Ishikawa (cell line): ENCODE measurements at regions not wholly inside any gene's neighbourhood (a gene's known extent, or its start where the extent isn't known, plus 50 kb on each side); places are given as distances from the start of the nearest gene placed in this dataset.

Source experiments
- CEBPB ChIP-seq: IDR thresholded peaks from 2 replicates; pipeline ENCODE4 v1.6.1; 2012
- CREB1 ChIP-seq: IDR thresholded peaks from 2 replicates; pipeline ENCODE4 v1.6.1; 2012; ENCODE audit warnings: low read depth
- EGR1 ChIP-seq: IDR thresholded peaks from 2 replicates; pipeline ENCODE4 v1.6.1; 2012
- EP300 ChIP-seq: IDR thresholded peaks from 2 replicates; pipeline ENCODE4 v1.6.1; 2012; ENCODE audit warnings: borderline replicate concordance
- FOXM1 ChIP-seq: IDR thresholded peaks from 2 replicates; pipeline ENCODE4 v1.6.1; 2012; ENCODE audit warnings: low read depth, borderline replicate concordance
- MAX ChIP-seq: IDR thresholded peaks from 2 replicates; pipeline ENCODE4 v1.6.1; 2012
- NFIC ChIP-seq: IDR thresholded peaks from 2 replicates; pipeline ENCODE4 v1.6.1; 2012
- RAD21 ChIP-seq: IDR thresholded peaks from 2 replicates; pipeline ENCODE4 v1.6.1; 2012; ENCODE audit warnings: low read depth
- REST ChIP-seq: IDR thresholded peaks from 2 replicates; pipeline ENCODE4 v1.6.1; 2012; ENCODE audit warnings: low read depth, mild to moderate bottlenecking
- TAF1 ChIP-seq: IDR thresholded peaks from 2 replicates; pipeline ENCODE4 v1.6.1; 2012; ENCODE audit warnings: low read depth, mild to moderate bottlenecking
- TCF12 ChIP-seq: IDR thresholded peaks from 2 replicates; pipeline ENCODE4 v1.6.1; 2012; ENCODE audit warnings: low read depth
- TEAD4 ChIP-seq: IDR thresholded peaks from 2 replicates; pipeline ENCODE4 v1.6.1; 2012
- USF1 ChIP-seq: IDR thresholded peaks from 2 replicates; pipeline ENCODE4 v1.6.1; 2012
- YY1 ChIP-seq: IDR thresholded peaks from 2 replicates; pipeline ENCODE4 v1.6.1; 2012; ENCODE audit warnings: low read depth
- ZBTB7A ChIP-seq: IDR thresholded peaks from 2 replicates; pipeline ENCODE4 v1.6.1; 2012; ENCODE audit warnings: low read depth

- no peak for TF ChIP-seq ZBTB7A
- no peak for TF ChIP-seq CREB1
- TF ChIP-seq CEBPB, result no peak
Measured at GRCh38 chr1:115210302-115210711, 121.0 kb upstream of the TSPAN2 start.

GRCh38 chr1:115204513-115204912, 115.2 kb upstream of the TSPAN2 start:
- TF ChIP-seq EP300, result no peak
- no peak for TF ChIP-seq YY1
- TF ChIP-seq CREB1, result no peak
- no peak for TF ChIP-seq NFIC
- TF ChIP-seq REST, result no peak
- TF ChIP-seq FOXM1, result no peak
- TF ChIP-seq EGR1, result no peak
- TF ChIP-seq TAF1, result no peak
- no peak for TF ChIP-seq TCF12
- TF ChIP-seq CEBPB, result no peak
- no peak for TF ChIP-seq RAD21
- TF ChIP-seq USF1, result no peak
- TF ChIP-seq TEAD4, result no peak
- TF ChIP-seq MAX, result no peak
- TF ChIP-seq ZBTB7A, result no peak

DNA sequence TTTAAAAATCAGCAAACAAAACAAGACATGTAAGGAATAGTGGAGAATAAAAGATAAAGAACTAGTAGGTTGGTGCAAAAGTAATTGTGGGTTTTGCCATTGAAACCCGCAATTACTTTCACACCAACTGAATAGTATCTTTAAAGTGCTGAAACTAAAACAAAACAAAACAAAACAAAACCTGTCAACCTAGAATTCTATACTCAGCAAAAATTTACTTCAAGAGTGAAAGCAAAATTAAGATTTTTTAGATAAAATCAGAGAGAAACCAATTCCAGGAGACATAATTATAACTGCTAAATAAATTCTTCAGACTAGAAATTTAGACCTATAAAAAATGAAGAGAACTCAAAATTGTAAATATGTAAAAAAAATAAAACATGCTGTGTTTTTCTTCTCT, 114.0 kb upstream of the TSPAN2 start:
- no peak for TF ChIP-seq TEAD4
- TF ChIP-seq USF1, result no peak
- no peak for TF ChIP-seq CREB1
- no peak for TF ChIP-seq MAX
- TF ChIP-seq REST, result no peak
- no peak for TF ChIP-seq TCF12
- no peak for TF ChIP-seq TAF1
- no peak for TF ChIP-seq YY1
- no peak for TF ChIP-seq EGR1
- TF ChIP-seq FOXM1, result no peak
- TF ChIP-seq EP300, result no peak
- no peak for TF ChIP-seq NFIC
- TF ChIP-seq RAD21, result no peak
- TF ChIP-seq ZBTB7A, result no peak
- TF ChIP-seq CEBPB, result no peak

- TF ChIP-seq NFIC (no peak), EP300 (no peak), USF1 (no peak), EGR1 (no peak), TAF1 (no peak)
Measured at GRCh38 chr1:115201598-115201997, 112.3 kb upstream of the TSPAN2 start.

GRCh38 chr1:115199416-115200132, 110.3 kb upstream of the TSPAN2 start:
- TF ChIP-seq FOXM1 (no peak), CEBPB (no peak), TAF1 (no peak), ZBTB7A (no peak), TCF12 (no peak), YY1 (no peak), MAX (no peak), TEAD4 (no peak), USF1 (no peak), EP300 (no peak), CREB1 (no peak)
